HFFc6 (cell line): ENCODE measurements at regions not wholly inside any gene's neighbourhood (a gene's known extent, or its start where the extent isn't known, plus 50 kb on each side); places are given as distances from the start of the nearest gene placed in this dataset.

Source experiments
- DNase-seq: peaks from one replicate; pipeline ENCODE4 v3.0.0-alpha.2; 2018
- H3K27ac Mint-ChIP-seq: 2 replicates; pipeline ENCODE4 v1.8.0; 2020; ENCODE audit warnings: mild to moderate bottlenecking, mixed read lengths
- H3K27me3 Mint-ChIP-seq: 2 replicates; pipeline ENCODE4 v1.8.0; 2021; ENCODE audit warnings: mild to moderate bottlenecking, moderate library complexity, mixed read lengths; ENCODE audit not compliant: insufficient read depth
- H3K36me3 Mint-ChIP-seq: 2 replicates; pipeline ENCODE4 v1.8.0; 2021; ENCODE audit warnings: low read depth, mixed read lengths
- H3K4me1 Mint-ChIP-seq: 2 replicates; pipeline ENCODE4 v1.8.0; 2020; ENCODE audit warnings: low read depth, mixed read lengths
- H3K4me3 Mint-ChIP-seq: 2 replicates; pipeline ENCODE4 v1.8.0; 2020; ENCODE audit warnings: mild to moderate bottlenecking, moderate library complexity, mixed read lengths
- H3K9me3 Mint-ChIP-seq: 2 replicates; pipeline ENCODE4 v1.8.0; 2020; ENCODE audit warnings: mild to moderate bottlenecking, mixed read lengths
- TF ChIP-seq, protein P1 (sequence below): fragments of 200-600 bp; sonication (generic); IDR thresholded peaks from 2 replicates; pipeline ENCODE4 v1.5.0; 2021; ENCODE audit warnings: antibody characterized with exemption, mild to moderate bottlenecking

- Mint-ChIP-seq H3K27me3 (no peaks in the 10 kb centered on the region), H3K4me3 (no peak overlapping the region)
These were observed 246.8 kb downstream of the NFKBIZ start for GRCh38 chr3:102096066-102096465.

DNA sequence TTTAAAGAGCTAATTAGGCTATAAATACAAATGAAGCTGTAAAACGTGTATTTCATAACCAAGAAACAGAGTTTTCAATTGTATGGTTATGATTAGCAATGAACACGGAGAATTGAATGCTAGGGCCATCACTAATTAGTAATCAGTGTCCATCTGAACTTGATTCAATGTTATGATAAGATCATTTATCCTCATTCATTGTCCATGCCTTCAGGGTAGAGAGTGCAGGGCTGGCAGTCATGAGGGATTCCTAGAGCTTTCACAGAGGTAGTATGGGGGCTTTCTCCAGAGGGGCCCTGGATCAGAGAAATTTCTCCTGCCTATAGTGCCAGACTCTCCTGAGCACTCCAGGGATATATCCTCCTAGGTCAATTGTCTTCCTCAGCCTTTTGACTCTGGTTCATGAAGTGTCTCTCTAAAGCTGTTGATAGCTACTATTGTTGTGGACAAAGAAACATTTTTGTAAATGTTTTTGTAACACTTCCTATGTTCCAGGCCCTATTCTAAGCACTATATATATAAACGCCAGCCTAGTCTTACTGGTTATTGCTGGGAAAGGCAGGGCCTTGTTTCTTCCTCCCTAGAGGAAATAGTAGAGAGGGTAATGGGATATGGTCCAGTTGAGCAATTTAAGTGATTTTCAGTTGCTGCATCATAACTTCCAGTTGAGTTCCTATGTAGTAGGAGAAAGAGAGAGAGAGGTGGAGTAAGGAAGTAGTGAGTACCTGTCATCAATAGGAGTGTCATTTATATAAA lies 249.0 kb downstream of the NFKBIZ start:
- Mint-ChIP-seq H3K27ac (no peak overlapping the region), H3K4me1 (peaks cover 15% of the 10 kb centered on the region), H3K4me3 (no peak overlapping the region), H3K9me3 (no peaks in the 10 kb centered on the region), H3K27me3 (no peaks in the 10 kb centered on the region), H3K36me3 (no peaks in the 10 kb centered on the region)
- TF ChIP-seq, protein P1, sequence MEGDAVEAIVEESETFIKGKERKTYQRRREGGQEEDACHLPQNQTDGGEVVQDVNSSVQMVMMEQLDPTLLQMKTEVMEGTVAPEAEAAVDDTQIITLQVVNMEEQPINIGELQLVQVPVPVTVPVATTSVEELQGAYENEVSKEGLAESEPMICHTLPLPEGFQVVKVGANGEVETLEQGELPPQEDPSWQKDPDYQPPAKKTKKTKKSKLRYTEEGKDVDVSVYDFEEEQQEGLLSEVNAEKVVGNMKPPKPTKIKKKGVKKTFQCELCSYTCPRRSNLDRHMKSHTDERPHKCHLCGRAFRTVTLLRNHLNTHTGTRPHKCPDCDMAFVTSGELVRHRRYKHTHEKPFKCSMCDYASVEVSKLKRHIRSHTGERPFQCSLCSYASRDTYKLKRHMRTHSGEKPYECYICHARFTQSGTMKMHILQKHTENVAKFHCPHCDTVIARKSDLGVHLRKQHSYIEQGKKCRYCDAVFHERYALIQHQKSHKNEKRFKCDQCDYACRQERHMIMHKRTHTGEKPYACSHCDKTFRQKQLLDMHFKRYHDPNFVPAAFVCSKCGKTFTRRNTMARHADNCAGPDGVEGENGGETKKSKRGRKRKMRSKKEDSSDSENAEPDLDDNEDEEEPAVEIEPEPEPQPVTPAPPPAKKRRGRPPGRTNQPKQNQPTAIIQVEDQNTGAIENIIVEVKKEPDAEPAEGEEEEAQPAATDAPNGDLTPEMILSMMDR, result no peak
- no peak for DNase-seq

More at GRCh38 chr3:102096066-102096465, 246.8 kb downstream of the NFKBIZ start:
- Mint-ChIP-seq H3K27ac (no peak overlapping the region), H3K9me3 (no peaks in the 10 kb centered on the region), H3K4me1 (peaks cover 38% of the 10 kb centered on the region), H3K36me3 (no peaks in the 10 kb centered on the region)
- TF ChIP-seq, protein P1, result no peak
- no peak for DNase-seq

DNA sequence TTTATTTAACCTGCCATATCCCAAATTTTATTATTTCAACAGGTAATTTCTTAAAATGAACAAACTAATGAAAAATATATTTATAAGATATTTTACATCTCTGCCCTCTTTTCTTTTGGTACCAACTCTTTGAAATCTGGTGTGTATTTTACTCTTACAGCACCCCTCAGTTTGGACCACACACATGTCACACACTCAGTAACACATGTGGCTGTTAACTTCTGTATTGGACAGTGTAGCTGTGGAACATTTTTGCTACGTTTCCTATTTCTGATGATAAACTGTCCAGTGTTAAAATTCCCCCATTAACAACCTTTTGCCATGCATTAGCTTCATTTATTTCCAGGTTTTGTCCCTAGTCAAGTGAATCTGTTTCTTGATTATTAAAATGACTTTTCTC lies 250.6 kb downstream of the NFKBIZ start:
- no peak for DNase-seq
- Mint-ChIP-seq H3K4me3 (no peak overlapping the region), H3K27ac (no peak overlapping the region), H3K27me3 (no peaks in the 10 kb centered on the region), H3K4me1 (0 out of 2 replicates have a peak, but pooled peaks cover 5% of the 10 kb centered on the region), H3K36me3 (no peaks in the 10 kb centered on the region), H3K9me3 (no peaks in the 10 kb centered on the region)
- TF ChIP-seq, protein P1, result no peak

DNA sequence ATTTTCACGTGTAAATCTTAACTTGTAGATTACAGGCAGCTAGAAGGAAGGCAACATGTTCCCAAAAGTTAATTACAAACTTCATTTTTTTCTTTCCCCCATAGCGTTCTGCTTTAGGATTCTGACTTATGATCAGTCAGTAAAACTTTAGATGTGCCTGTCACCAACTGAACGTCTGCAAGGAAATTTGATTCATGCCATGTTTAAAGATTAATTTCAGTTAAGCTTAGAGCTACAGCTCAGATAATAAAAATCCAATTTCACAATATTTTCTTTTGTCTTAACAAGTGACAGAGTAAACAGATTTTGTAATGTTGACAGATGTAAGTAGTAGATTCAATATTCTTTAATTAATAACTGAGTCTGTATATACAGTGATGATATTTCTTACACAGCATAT lies 253.1 kb downstream of the NFKBIZ start:
- no peak overlapping the region for H3K4me3 Mint-ChIP-seq
- no peaks in the 10 kb centered on the region for H3K27me3 Mint-ChIP-seq
- H3K36me3 Mint-ChIP-seq, result no peaks in the 10 kb centered on the region
- H3K4me1 Mint-ChIP-seq, result peaks cover 14% of the 10 kb centered on the region
- TF ChIP-seq, protein P1, result no peak
- peaks cover 6% of the 10 kb centered on the region for H3K9me3 Mint-ChIP-seq
- no peak overlapping the region for H3K27ac Mint-ChIP-seq
- no peak for DNase-seq

DNA sequence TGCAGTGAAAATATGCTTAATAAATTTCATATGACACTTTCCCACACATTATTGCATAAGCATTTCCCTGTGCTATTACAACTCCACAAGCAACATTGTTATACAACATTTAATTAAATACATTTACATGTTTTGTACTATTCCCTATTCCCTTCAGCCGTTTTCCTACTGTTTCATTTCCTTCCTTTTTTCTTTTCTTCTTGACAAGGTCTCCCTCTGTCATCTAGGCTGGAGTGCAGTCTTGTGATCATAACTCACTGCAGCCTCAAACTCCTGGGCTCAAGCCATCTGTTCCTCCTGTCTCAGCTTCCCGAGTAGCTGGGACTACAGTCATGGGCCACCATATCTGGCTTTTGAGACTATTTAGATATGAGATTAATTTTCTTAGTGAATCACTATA lies 254.7 kb downstream of the NFKBIZ start:
- Mint-ChIP-seq H3K27me3 (no peaks in the 10 kb centered on the region), H3K4me3 (no peak overlapping the region), H3K36me3 (peaks cover 6% of the 10 kb centered on the region; the same call in 1 of the 2 replicates), H3K9me3 (peaks cover 14% of the 10 kb centered on the region), H3K27ac (no peak overlapping the region), H3K4me1 (peaks cover 14% of the 10 kb centered on the region)
- TF ChIP-seq, protein P1, result no peak
- DNase-seq, result no peak
